H1 (cell line): ENCODE measurements at regions not wholly inside any gene's neighbourhood (a gene's known extent, or its start where the extent isn't known, plus 50 kb on each side); places are given as distances from the start of the nearest gene placed in this dataset.

Experiments used
- CTCF ChIA-PET: fragments of 300-600 bp; sonication (Branson Sonifier 250); formaldehyde crosslinking; loops from one replicate; lab custom pipeline; 2021; ENCODE audit not compliant: partially characterized antibody; lab: Charles Lee
- POLR2A ChIA-PET: fragments of 300-600 bp; sonication (Branson Sonifier 250); formaldehyde crosslinking; loops from one replicate; lab custom pipeline; 2021; ENCODE audit warnings: inconsistent platforms; ENCODE audit not compliant: partially characterized antibody; lab: Charles Lee
- DNase-seq, 2 experiments: peaks; one replicate each; pipeline versions ENCODE4 v3.0.0 to v3.0.0-alpha.2; 2010 to 2022; ENCODE audit warnings: low spot score in 2 of 2, low read depth in 1 of 2, mixed read lengths in 1 of 2
- FAIRE-seq: peaks from 2 replicates; lab custom pipeline; 2011; peaks lifted over from hg19 to GRCh38; lab: Jason Lieb, UNC
- H2AFZ ChIP-seq: 2 replicates; pipeline ENCODE4 v1.8.1; 2012; ENCODE audit warnings: low read length, inconsistent platforms
- H2AK5ac ChIP-seq: 2 replicates; pipeline ENCODE4 v1.6.1; 2013; ENCODE audit warnings: low read depth, low read length
- H2BK120ac ChIP-seq: replicated peaks from 2 replicates; pipeline ENCODE3; 2013; ENCODE audit warnings: low read depth, low read length, inconsistent platforms
- H2BK12ac ChIP-seq: 2 replicates; pipeline ENCODE4 v1.6.1; 2013; ENCODE audit warnings: low read depth, low read length
- H2BK15ac ChIP-seq: 2 replicates; pipeline ENCODE4 v1.6.1; 2013; ENCODE audit warnings: low read length
- H2BK20ac ChIP-seq: 2 replicates; pipeline ENCODE4 v1.6.1; 2013; ENCODE audit warnings: low read length
- H2BK5ac ChIP-seq: 2 replicates; pipeline ENCODE4 v1.6.1; 2013; ENCODE audit warnings: low read depth, low read length
- H3K14ac ChIP-seq: 2 replicates; pipeline ENCODE4 v1.6.1; 2013; ENCODE audit warnings: inconsistent platforms; ENCODE audit not compliant: insufficient read length
- H3K18ac ChIP-seq: 2 replicates; pipeline ENCODE4 v1.6.1; 2013; ENCODE audit warnings: low read length; ENCODE audit errors: extremely low read depth
- H3K23ac ChIP-seq: 2 replicates; pipeline ENCODE4 v1.6.1; 2013; ENCODE audit warnings: inconsistent platforms; ENCODE audit not compliant: insufficient read length
- H3K23me2 ChIP-seq: 2 replicates; pipeline ENCODE4 v1.6.1; 2013; ENCODE audit warnings: low read depth, low read length
- H3K27ac ChIP-seq: 2 replicates; pipeline ENCODE4 v1.6.1; 2011; ENCODE audit warnings: low read depth, low read length, inconsistent platforms
- H3K27me3 ChIP-seq, 4 experiments: replicated peaks in 1 of 4; 1 replicate in 1 of 4; 2 replicates in 3 of 4; pipeline versions ENCODE4 v1.6.1 to v1.8.1; 2011 to 2013; ENCODE audit warnings: low read length in 3 of 4, mild to moderate bottlenecking in 3 of 4, inconsistent platforms in 2 of 4, mixed read lengths in 2 of 4, moderate library complexity in 1 of 4; ENCODE audit not compliant: control insufficient read depth in 3 of 4, insufficient read depth in 3 of 4; ENCODE audit errors: extremely low read depth in 1 of 4
- H3K36me3 ChIP-seq, 4 experiments: 2 replicates each; pipeline versions ENCODE4 v1.6.1 to v1.8.1; 2011 to 2013; ENCODE audit warnings: mild to moderate bottlenecking in 4 of 4, low read length in 3 of 4, moderate library complexity in 2 of 4, control low read depth in 1 of 4, inconsistent platforms in 1 of 4; ENCODE audit not compliant: insufficient read depth in 4 of 4, control insufficient read depth in 2 of 4
- H3K4ac ChIP-seq: replicated peaks from 2 replicates; pipeline ENCODE3; 2013; ENCODE audit warnings: low read length, low read depth, mixed read lengths, inconsistent platforms; ENCODE audit not compliant: insufficient read length
- H3K4me1 ChIP-seq, 4 experiments: replicated peaks in 1 of 4; 1 replicate in 1 of 4; 2 replicates in 3 of 4; pipeline versions ENCODE4 v1.6.1 to v1.8.1; 2011 to 2013; ENCODE audit warnings: low read length in 3 of 4, inconsistent platforms in 2 of 4, mixed read lengths in 1 of 4; ENCODE audit not compliant: insufficient read depth in 4 of 4, control insufficient read depth in 3 of 4
- H3K4me2 ChIP-seq, 2 experiments: 2 replicates each; pipeline versions ENCODE4 v1.6.1 to v1.8.1; 2011 to 2013; ENCODE audit warnings: low read depth in 2 of 2, low read length in 2 of 2, control low read depth in 1 of 2, inconsistent platforms in 1 of 2, mild to moderate bottlenecking in 1 of 2; ENCODE audit not compliant: insufficient read depth in 1 of 2
- H3K4me3 ChIP-seq, 4 experiments: fragments of 200-600, 300-600 bp in 1 of 4; sonication (generic), shearing (Covaris generic), sonication (Bioruptor Twin) in 1 of 4; 2 replicates each; pipeline versions ENCODE4 v1.5.1 to v1.8.1; 2011 to 2016; ENCODE audit warnings: low read length in 4 of 4, low read depth in 3 of 4, control low read depth in 2 of 4, inconsistent platforms in 2 of 4, mild to moderate bottlenecking in 2 of 4, mixed read lengths in 1 of 4, moderate library complexity in 1 of 4; ENCODE audit not compliant: insufficient read depth in 2 of 4; ENCODE audit errors: extremely low read depth in 1 of 4
- H3K56ac ChIP-seq: replicated peaks from 2 replicates; pipeline ENCODE3; 2013; ENCODE audit warnings: low read depth, mild to moderate bottlenecking, mixed read lengths, low read length, inconsistent platforms; ENCODE audit not compliant: insufficient read length
- H3K79me1 ChIP-seq: 2 replicates; pipeline ENCODE4 v1.6.1; 2013; ENCODE audit warnings: low read depth, low read length, control low read depth
- H3K79me2 ChIP-seq, 2 experiments: 2 replicates each; pipeline versions ENCODE4 v1.6.1 to v1.8.1; 2012 to 2013; ENCODE audit warnings: low read length in 2 of 2, mild to moderate bottlenecking in 2 of 2, inconsistent platforms in 1 of 2; ENCODE audit not compliant: insufficient read depth in 2 of 2, control insufficient read depth in 1 of 2
- H3K9ac ChIP-seq, 4 experiments: replicated peaks in 1 of 4; 1 replicate in 1 of 4; 2 replicates in 3 of 4; pipeline versions ENCODE4 v1.6.1 to v1.8.1; 2011 to 2013; ENCODE audit warnings: low read depth in 3 of 4, low read length in 3 of 4, control low read depth in 2 of 4, mild to moderate bottlenecking in 2 of 4, moderate library complexity in 2 of 4, inconsistent platforms in 1 of 4; ENCODE audit errors: extremely low read depth in 1 of 4
- H3K9me3 ChIP-seq, 2 experiments: 2 replicates each; pipeline versions ENCODE4 v1.6.1 to v1.8.1; 2012 to 2013; ENCODE audit warnings: mild to moderate bottlenecking in 2 of 2, moderate library complexity in 2 of 2, control low read depth in 1 of 2, inconsistent platforms in 1 of 2, low read depth in 1 of 2, low read length in 1 of 2, mixed read lengths in 1 of 2; ENCODE audit not compliant: insufficient read depth in 2 of 2
- H4K20me1 ChIP-seq, 2 experiments: replicated peaks in 1 of 2; 2 replicates each; pipeline versions ENCODE3 to v1.8.1; 2011 to 2013; ENCODE audit warnings: inconsistent platforms in 2 of 2, low read length in 2 of 2, mild to moderate bottlenecking in 1 of 2; ENCODE audit not compliant: insufficient read depth in 2 of 2, control insufficient read depth in 1 of 2
- H4K5ac ChIP-seq: 2 replicates; pipeline ENCODE4 v1.6.1; 2013; ENCODE audit warnings: low read length, low read depth, mixed read lengths, inconsistent platforms; ENCODE audit not compliant: insufficient read length
- H4K8ac ChIP-seq: 2 replicates; pipeline ENCODE4 v1.8.0; 2013; ENCODE audit warnings: mild to moderate bottlenecking, moderate library complexity, low read length, inconsistent platforms; ENCODE audit not compliant: insufficient read depth; ENCODE audit errors: extremely low read depth
- H4K91ac ChIP-seq: replicated peaks from 2 replicates; pipeline ENCODE3; 2013; ENCODE audit warnings: low read length, mixed read lengths, inconsistent platforms; ENCODE audit not compliant: insufficient read length
- CTCF ChIP-seq, 3 experiments: IDR thresholded peaks; 1 replicate in 2 of 3; 2 replicates in 1 of 3; pipeline versions ENCODE4 v1.5.1 to v1.6.1; 2011; ENCODE audit warnings: low read length in 3 of 3, mild to moderate bottlenecking in 3 of 3, inconsistent platforms in 2 of 3, low read depth in 1 of 3, moderate library complexity in 1 of 3; ENCODE audit not compliant: insufficient read depth in 1 of 3; ENCODE audit errors: control extremely low read depth in 1 of 3
- EP300 ChIP-seq, 2 experiments: IDR thresholded peaks; 1 replicate in 1 of 2; 2 replicates in 1 of 2; pipeline ENCODE4 v1.6.1; 2011 to 2012; ENCODE audit warnings: low read depth in 2 of 2, low read length in 2 of 2, mild to moderate bottlenecking in 2 of 2, borderline replicate concordance in 1 of 2, inconsistent platforms in 1 of 2, moderate library complexity in 1 of 2
- GTF2F1 ChIP-seq: IDR thresholded peaks from 2 replicates; pipeline ENCODE4 v1.6.1; 2012; ENCODE audit warnings: low read depth, low read length, improper control_type of control experiment, borderline replicate concordance
- HDAC2 ChIP-seq, 2 experiments: fragments of 300-600 bp in 1 of 2; sonication (generic) in 1 of 2; IDR thresholded peaks; 2 replicates each; pipeline ENCODE4 v1.6.1; 2011 to 2012; ENCODE audit warnings: low read depth in 2 of 2, low read length in 2 of 2, mild to moderate bottlenecking in 2 of 2, moderate library complexity in 2 of 2, borderline replicate concordance in 1 of 2, inconsistent platforms in 1 of 2
- RAD21 ChIP-seq, 2 experiments: IDR thresholded peaks in 1 of 2; conservative IDR thresholded peaks in 1 of 2; 2 replicates each; pipeline ENCODE4 v1.6.1; 2011; ENCODE audit warnings: low read depth in 2 of 2, low read length in 2 of 2, improper control_type of control experiment in 1 of 2, inconsistent platforms in 1 of 2, mild to moderate bottlenecking in 1 of 2, moderate library complexity in 1 of 2
- RXRA ChIP-seq: IDR thresholded peaks from 2 replicates; pipeline ENCODE4 v1.6.1; 2011; ENCODE audit warnings: low read depth, mild to moderate bottlenecking, low read length, moderate library complexity; ENCODE audit not compliant: insufficient read depth
- TAF7 ChIP-seq: optimal IDR thresholded peaks from 2 replicates; pipeline ENCODE3; 2011; ENCODE audit warnings: low read depth, mild to moderate bottlenecking, inconsistent platforms, low read length, moderate library complexity, borderline replicate concordance
- WGBS, 2 experiments: shearing (Covaris generic) in 1 of 2; methylation state at CpG; one replicate each; pipeline versions ENCODE4 v1.1.6 to v1.1.7; 2013 to 2015; ENCODE audit warnings: low lambda C conversion rate in 2 of 2, mixed read lengths in 2 of 2, inconsistent platforms in 1 of 2, low coverage in 1 of 2, missing lambda C conversion rate in 1 of 2; ENCODE audit not compliant: insufficient replicate concordance in 2 of 2, insufficient coverage in 1 of 2, insufficient read length in 1 of 2; ENCODE audit errors: extremely low coverage in 1 of 2, missing lambda C conversion rate in 1 of 2; 5-methylcytosine and 5-hydroxymethylcytosine counted together

- Histone ChIP-seq H3K23me2 (no peaks in the 10 kb centered on the region), H4K5ac (no peak overlapping the region), H2AFZ (0 out of 2 replicates have a peak overlapping the region, but pooled peaks have one; percentile 65), H3K9me3 (0 out of 4 replicates have a peak, but pooled peaks cover 0 to 3% of the 10 kb centered on the region in 2 experiments), H3K56ac (no peak overlapping the region), H3K4me3 (0 out of 8 replicates have a peak overlapping the region, but pooled peaks of 1 of the 4 experiments have one; percentile 19), H2BK5ac (no peak overlapping the region), H4K8ac (no peak overlapping the region), H4K91ac (no peak overlapping the region), H3K27ac (no peak overlapping the region), H2AK5ac (no peak overlapping the region), H3K79me2 (no peaks in the 10 kb centered on the region), H3K18ac (no peak overlapping the region), H4K20me1 (no peaks in the 10 kb centered on the region), H3K36me3 (no peaks in the 10 kb centered on the region), H3K23ac (no peak overlapping the region), H3K79me1 (no peaks in the 10 kb centered on the region), H3K27me3 (no peaks in the 10 kb centered on the region), H2BK120ac (no peak overlapping the region), H3K4me2 (peak overlapping the region in 1 of 2 experiments; percentile 6; a peak in 3 of 4 replicates), H3K14ac (no peak overlapping the region), H2BK15ac (no peak overlapping the region), H3K4ac (no peak overlapping the region), H2BK12ac (no peak overlapping the region), H3K9ac (no peak overlapping the region), H3K4me1 (peaks cover 0 to 9% (median 1%) of the 10 kb centered on the region in 4 experiments; a peak in 3 of 7 replicates), H2BK20ac (no peak overlapping the region)
- FAIRE-seq (no peak), DNase-seq (peak in 1 of 2 experiments; percentile 17)
- POLR2A ChIA-PET, result no interaction called here
- CTCF ChIA-PET, result interaction anchor here (1.0 kb wide), 1 partner anchor 120 kb away, joined by 3 read pairs; no protein-coding TSS in a partner anchor
- 64% methylated on average over 8 of the region's 8 CpGs; no CpG with 5 or more reads in 1 of the 2 experiments for WGBS, 2 experiments
- TF ChIP-seq TAF7 (no peak), EP300 (IDR thresholded peaks at IDR 0.05; ENCODE audit: borderline replicate concordance in 1 of 2, low read depth in 2 of 2, low read length in 2 of 2) (peak in 1 of 2 experiments; percentile 49; a peak in 1 of 3 replicates), RAD21 (IDR thresholded peaks at IDR 0.05 in 1 of 2, conservative IDR thresholded peaks at IDR 0.05 in 1 of 2; ENCODE audit: low read depth in 2 of 2, low read length in 2 of 2) (peak; percentile 9 to 10; a peak in 2 of 4 replicates), RXRA (no peak), GTF2F1 (no peak), HDAC2 (IDR thresholded peaks at IDR 0.05; ENCODE audit: borderline replicate concordance in 1 of 2, low read depth in 2 of 2, low read length in 2 of 2) (peak in 1 of 2 experiments; percentile 42; a peak in 1 of 4 replicates), CTCF (IDR thresholded peaks at IDR 0.05; ENCODE audit: control extremely low read depth in 1 of 3, insufficient read depth in 1 of 3, low read depth in 1 of 3, low read length in 3 of 3) (no peak)
These were observed 279.3 kb upstream of the FLRT2 start for GRCh38 chr14:85250414-85251189.
